IMR-90 (cell line): ENCODE measurements at regions not wholly inside any gene's neighbourhood (a gene's known extent, or its start where the extent isn't known, plus 50 kb on each side); places are given as distances from the start of the nearest gene placed in this dataset.

Experiments
- ATAC-seq: fragments of 200-7000 bp; cut with Tn5 transposase; 2 replicates; pipeline ENCODE4 v1.9.1; 2020; ENCODE audit warnings: low read depth, mild to moderate bottlenecking, moderate library complexity
- BruUV-seq: library from RNA; stranded (reverse); fragments of 400-500 nt; replicated peaks from 2 replicates; lab custom pipeline; 2021; lab: Mats Ljungman, UMichigan
- CTCF ChIA-PET: fragments of 300-600 bp; formaldehyde crosslinking; extraction: SDS; loops from one replicate; lab custom pipeline; 2021; ENCODE audit warnings: antibody characterized with exemption; lab: Yijun Ruan, JAX
- POLR2A ChIA-PET: fragments of 300-600 bp; sonication (Branson Sonifier 250); formaldehyde crosslinking; loops from one replicate; lab custom pipeline; 2022; ENCODE audit warnings: antibody characterized with exemption; ENCODE audit not compliant: unreplicated experiment; lab: Charles Lee
- DNase-seq: peaks from one replicate; pipeline ENCODE4 v3.0.0; 2013
- H2AFZ ChIP-seq: replicated peaks from 2 replicates; pipeline ENCODE3; 2013; ENCODE audit warnings: low read length, mild to moderate bottlenecking; ENCODE audit not compliant: poor library complexity
- H2AK5ac ChIP-seq: 2 replicates; pipeline ENCODE4 v1.6.1; 2013; ENCODE audit warnings: low read depth, low read length, inconsistent platforms
- H2AK9ac ChIP-seq: replicated peaks from 2 replicates; pipeline ENCODE3; 2013; ENCODE audit warnings: mild to moderate bottlenecking, low read depth, low read length, moderate library complexity; ENCODE audit not compliant: poor library complexity
- H2BK120ac ChIP-seq: 2 replicates; pipeline ENCODE4 v1.6.1; 2013; ENCODE audit warnings: low read depth, low read length, inconsistent platforms
- H2BK15ac ChIP-seq: 3 replicates; pipeline ENCODE4 v1.6.1; 2013; ENCODE audit warnings: low read depth, low read length, inconsistent platforms
- H2BK20ac ChIP-seq: 2 replicates; pipeline ENCODE4 v1.6.1; 2013; ENCODE audit warnings: low read depth, mild to moderate bottlenecking, inconsistent platforms, low read length, moderate library complexity
- H2BK5ac ChIP-seq: 2 replicates; pipeline ENCODE4 v1.6.1; 2013; ENCODE audit warnings: mild to moderate bottlenecking, low read depth, low read length, inconsistent platforms; ENCODE audit not compliant: poor library complexity, severe bottlenecking
- H3K14ac ChIP-seq: replicated peaks from 2 replicates; pipeline ENCODE4 v1.6.1; 2013; ENCODE audit warnings: low read depth, low read length, inconsistent platforms
- H3K18ac ChIP-seq: 2 replicates; pipeline ENCODE4 v1.6.1; 2013; ENCODE audit warnings: low read depth, low read length, control low read depth
- H3K23ac ChIP-seq: 2 replicates; pipeline ENCODE4 v1.6.1; 2013; ENCODE audit warnings: low read depth, low read length, inconsistent platforms
- H3K27ac ChIP-seq: 2 replicates; pipeline ENCODE4 v1.5.1; 2013; ENCODE audit warnings: mild to moderate bottlenecking, control low read depth, low read length; ENCODE audit not compliant: insufficient read depth
- H3K27me3 ChIP-seq: 2 replicates; pipeline ENCODE4 v1.6.1; 2013; ENCODE audit warnings: low read length; ENCODE audit not compliant: control insufficient read depth, insufficient read depth
- H3K36me3 ChIP-seq: 2 replicates; pipeline ENCODE4 v1.6.1; 2013; ENCODE audit warnings: low read length, mixed read lengths; ENCODE audit not compliant: control insufficient read depth, insufficient read depth
- H3K4ac ChIP-seq: 2 replicates; pipeline ENCODE4 v1.6.1; 2013; ENCODE audit warnings: low read depth, low read length, inconsistent platforms
- H3K4me1 ChIP-seq: 2 replicates; pipeline ENCODE4 v1.6.1; 2013; ENCODE audit warnings: low read length, mixed read lengths; ENCODE audit not compliant: control insufficient read depth, insufficient read depth
- H3K4me2 ChIP-seq: 2 replicates; pipeline ENCODE4 v1.6.1; 2013; ENCODE audit warnings: low read depth, mild to moderate bottlenecking, control low read depth, low read length, moderate library complexity
- H3K4me3 ChIP-seq: 2 replicates; pipeline ENCODE4 v1.5.1; 2013; ENCODE audit warnings: low read depth, mild to moderate bottlenecking, control low read depth, low read length, moderate library complexity; ENCODE audit not compliant: insufficient read depth
- H3K56ac ChIP-seq: 2 replicates; pipeline ENCODE4 v1.6.1; 2013; ENCODE audit warnings: low read length, inconsistent platforms; ENCODE audit not compliant: insufficient read depth; ENCODE audit errors: extremely low read depth
- H3K79me1 ChIP-seq, 2 experiments: 2 replicates each; pipeline ENCODE4 v1.6.1; 2013; ENCODE audit warnings: low read length in 2 of 2, inconsistent platforms in 1 of 2, low read depth in 1 of 2
- H3K9ac ChIP-seq: 2 replicates; pipeline ENCODE4 v1.6.1; 2013; ENCODE audit warnings: low read depth, low read length, control low read depth
- H3K9me1 ChIP-seq: 2 replicates; pipeline ENCODE4 v1.6.1; 2013; ENCODE audit warnings: low read length, inconsistent platforms; ENCODE audit not compliant: insufficient read depth
- H3K9me3 ChIP-seq: 2 replicates; pipeline ENCODE4 v1.6.1; 2013; ENCODE audit warnings: low read length; ENCODE audit not compliant: control insufficient read depth, insufficient read depth
- H4K20me1 ChIP-seq: 2 replicates; pipeline ENCODE4 v1.6.1; 2013; ENCODE audit warnings: low read length, inconsistent platforms; ENCODE audit not compliant: insufficient read depth
- H4K5ac ChIP-seq: 2 replicates; pipeline ENCODE4 v1.6.1; 2013; ENCODE audit warnings: mild to moderate bottlenecking, low read depth, low read length, control low read depth
- H4K8ac ChIP-seq, 2 experiments: 2 replicates each; pipeline ENCODE4 v1.6.1; 2013; ENCODE audit warnings: low read depth in 2 of 2, low read length in 2 of 2, control low read depth in 1 of 2, inconsistent platforms in 1 of 2
- H4K91ac ChIP-seq: 2 replicates; pipeline ENCODE4 v1.6.1; 2013; ENCODE audit warnings: low read depth, low read length, inconsistent platforms; ENCODE audit not compliant: insufficient read depth
- BHLHE40 ChIP-seq: fragments of 150-350 bp; IDR thresholded peaks from 2 replicates; pipeline ENCODE4 v1.6.1; 2016; ENCODE audit warnings: mild to moderate bottlenecking, low read depth, low read length
- CEBPB ChIP-seq: IDR thresholded peaks from 2 replicates; pipeline ENCODE4 v1.6.1; 2012; ENCODE audit warnings: low read depth, low read length, improper control_type of control experiment
- CHD1 ChIP-seq: IDR thresholded peaks from 2 replicates; pipeline ENCODE4 v1.6.1; 2012; ENCODE audit warnings: low read depth, low read length, improper control_type of control experiment
- FOS ChIP-seq: fragments of 150-350 bp; IDR thresholded peaks from 2 replicates; pipeline ENCODE4 v1.6.1; 2016; ENCODE audit warnings: low read depth, low read length
- MAFK ChIP-seq: IDR thresholded peaks from 2 replicates; pipeline ENCODE4 v1.6.1; 2012; ENCODE audit warnings: low read depth, low read length, improper control_type of control experiment
- MAZ ChIP-seq: IDR thresholded peaks from 2 replicates; pipeline ENCODE4 v1.6.1; 2012; ENCODE audit warnings: low read depth, mild to moderate bottlenecking, low read length, improper control_type of control experiment, moderate library complexity, borderline replicate concordance
- MXI1 ChIP-seq: IDR thresholded peaks from 2 replicates; pipeline ENCODE4 v1.6.1; 2012; ENCODE audit warnings: low read depth, mild to moderate bottlenecking, low read length, moderate library complexity, borderline replicate concordance
- NFE2L2 ChIP-seq: fragments of 150-350 bp; IDR thresholded peaks from 2 replicates; pipeline ENCODE4 v1.6.1; 2016; ENCODE audit warnings: low read depth, mild to moderate bottlenecking, low read length
- POLR2A ChIP-seq: IDR thresholded peaks from 2 replicates; pipeline ENCODE4 v1.6.1; 2012; ENCODE audit warnings: mild to moderate bottlenecking, low read depth, low read length
- RAD21 ChIP-seq: IDR thresholded peaks from 2 replicates; pipeline ENCODE4 v1.6.1; 2012; ENCODE audit warnings: low read length, improper control_type of control experiment
- RCOR1 ChIP-seq: IDR thresholded peaks from 2 replicates; pipeline ENCODE4 v1.6.1; 2012; ENCODE audit warnings: mild to moderate bottlenecking, low read length, improper control_type of control experiment; ENCODE audit not compliant: insufficient replicate concordance
- RFX5 ChIP-seq: IDR thresholded peaks from 2 replicates; pipeline ENCODE4 v1.8.0; 2012; ENCODE audit warnings: low read depth, mild to moderate bottlenecking, low read length, moderate library complexity
- SMC3 ChIP-seq: fragments of 150-350 bp; IDR thresholded peaks from 2 replicates; pipeline ENCODE4 v1.6.1; 2016; ENCODE audit warnings: low read depth, mild to moderate bottlenecking, antibody characterized with exemption, low read length, moderate library complexity
- WGBS, 2 experiments: methylation state at CpG; one replicate each; pipeline versions ENCODE4 v1.1.5 to v1.1.7; 2013; ENCODE audit warnings: missing lambda C conversion rate in 2 of 2; ENCODE audit not compliant: insufficient read length in 1 of 2; ENCODE audit errors: extremely low coverage in 2 of 2; 5-methylcytosine and 5-hydroxymethylcytosine counted together
- dilution Hi-C: fragments of 300-500 bp; cut with HindIII; formaldehyde crosslinking; loops from one replicate; pipeline ENCODE4 v1.14.3; 2018; ENCODE audit warnings: low sequenced_read_pairs; ENCODE audit not compliant: unreplicated experiment
- in situ Hi-C: fragments of 300-500 bp; cut with MboI; formaldehyde crosslinking; loops from 3 replicates; pipeline ENCODE4 v1.14.3; 2019; ENCODE audit warnings: low sequenced_read_pairs, inconsistent platforms, mixed read lengths
- intact Hi-C: fragments of 100-400 bp; cut with micrococcal nuclease; formaldehyde crosslinking; loops from 2 replicates; pipeline ENCODE4 v1.10.0; 2022
- TF ChIP-seq, protein P1 (sequence below): fragments of 150-350 bp; IDR thresholded peaks from 2 replicates; pipeline ENCODE4 v1.6.1; 2016; ENCODE audit warnings: low read depth, mild to moderate bottlenecking, low read length, moderate library complexity, borderline replicate concordance
- TF ChIP-seq, protein P2 (sequence below): conservative IDR thresholded peaks from 2 replicates; pipeline ENCODE4 v1.5.1; 2012; ENCODE audit warnings: mild to moderate bottlenecking, low read depth, low read length, improper control_type of control experiment
- TF ChIP-seq, protein P3 (sequence below): fragments of 150-350 bp; IDR thresholded peaks from 2 replicates; pipeline ENCODE4 v1.6.1; 2017; ENCODE audit warnings: mild to moderate bottlenecking, antibody characterized with exemption, low read length, low read depth

DNA sequence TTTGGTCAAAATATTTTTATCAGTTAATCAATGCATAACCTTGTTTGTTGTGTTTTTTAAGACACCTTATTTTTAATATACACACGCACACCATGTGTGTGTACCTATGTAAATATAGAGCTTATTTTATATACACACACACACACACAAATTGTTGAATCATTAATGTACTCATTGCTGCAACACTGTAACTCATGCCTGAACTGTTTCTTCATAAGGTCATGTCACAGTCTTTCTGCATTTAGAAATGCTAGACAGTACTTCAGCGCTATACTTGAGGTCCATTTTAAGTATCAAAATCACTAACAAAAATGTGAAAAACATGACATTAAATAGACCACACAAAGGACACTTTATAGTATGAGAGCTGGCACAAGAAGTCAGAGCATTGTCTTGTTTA lies 589.4 kb downstream of the SI start:
- Histone ChIP-seq H2BK15ac (no peak overlapping the region), H3K27me3 (no peaks in the 10 kb centered on the region), H3K9me1 (no peaks in the 10 kb centered on the region), H4K8ac (no peak overlapping the region), H2AK5ac (no peak overlapping the region), H3K4me1 (no peaks in the 10 kb centered on the region), H2BK120ac (no peak overlapping the region), H3K4me2 (no peak overlapping the region), H2AK9ac (no peak overlapping the region), H3K14ac (no peak overlapping the region), H2BK5ac (no peak overlapping the region), H2AFZ (no peak overlapping the region), H3K79me1 (no peaks in the 10 kb centered on the region), H4K20me1 (no peaks in the 10 kb centered on the region), H3K27ac (no peak overlapping the region), H3K36me3 (no peaks in the 10 kb centered on the region), H3K9me3 (no peaks in the 10 kb centered on the region; the same call in 1 of the 2 replicates), H3K18ac (no peak overlapping the region), H3K9ac (no peak overlapping the region), H3K56ac (no peak overlapping the region), H4K91ac (no peak overlapping the region), H2BK20ac (no peak overlapping the region), H3K23ac (no peak overlapping the region), H3K4me3 (no peak overlapping the region), H3K4ac (no peak overlapping the region), H4K5ac (no peak overlapping the region)
- in situ Hi-C loops (no loop called here), dilution Hi-C loops (no loop called here), intact Hi-C loops (no loop called here)
- POLR2A ChIA-PET = no interaction called here
- CTCF ChIA-PET = interaction anchor here (0.5 kb wide), 1 partner anchor 136 kb away, joined by 3 read pairs; no protein-coding TSS in a partner anchor
- no TSS peak for BruUV-seq
- DNase-seq (no peak), ATAC-seq (no peak)
- TF ChIP-seq RCOR1 (no peak), CEBPB (no peak), RFX5 (no peak), MXI1 (no peak), MAFK (no peak), FOS (no peak), MAZ (no peak), NFE2L2 (no peak), SMC3 (no peak), POLR2A (no peak), RAD21 (no peak), CHD1 (no peak), BHLHE40 (no peak)
- TF ChIP-seq, protein P1, sequence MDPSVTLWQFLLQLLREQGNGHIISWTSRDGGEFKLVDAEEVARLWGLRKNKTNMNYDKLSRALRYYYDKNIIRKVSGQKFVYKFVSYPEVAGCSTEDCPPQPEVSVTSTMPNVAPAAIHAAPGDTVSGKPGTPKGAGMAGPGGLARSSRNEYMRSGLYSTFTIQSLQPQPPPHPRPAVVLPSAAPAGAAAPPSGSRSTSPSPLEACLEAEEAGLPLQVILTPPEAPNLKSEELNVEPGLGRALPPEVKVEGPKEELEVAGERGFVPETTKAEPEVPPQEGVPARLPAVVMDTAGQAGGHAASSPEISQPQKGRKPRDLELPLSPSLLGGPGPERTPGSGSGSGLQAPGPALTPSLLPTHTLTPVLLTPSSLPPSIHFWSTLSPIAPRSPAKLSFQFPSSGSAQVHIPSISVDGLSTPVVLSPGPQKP = no peak
- TF ChIP-seq, protein P2, sequence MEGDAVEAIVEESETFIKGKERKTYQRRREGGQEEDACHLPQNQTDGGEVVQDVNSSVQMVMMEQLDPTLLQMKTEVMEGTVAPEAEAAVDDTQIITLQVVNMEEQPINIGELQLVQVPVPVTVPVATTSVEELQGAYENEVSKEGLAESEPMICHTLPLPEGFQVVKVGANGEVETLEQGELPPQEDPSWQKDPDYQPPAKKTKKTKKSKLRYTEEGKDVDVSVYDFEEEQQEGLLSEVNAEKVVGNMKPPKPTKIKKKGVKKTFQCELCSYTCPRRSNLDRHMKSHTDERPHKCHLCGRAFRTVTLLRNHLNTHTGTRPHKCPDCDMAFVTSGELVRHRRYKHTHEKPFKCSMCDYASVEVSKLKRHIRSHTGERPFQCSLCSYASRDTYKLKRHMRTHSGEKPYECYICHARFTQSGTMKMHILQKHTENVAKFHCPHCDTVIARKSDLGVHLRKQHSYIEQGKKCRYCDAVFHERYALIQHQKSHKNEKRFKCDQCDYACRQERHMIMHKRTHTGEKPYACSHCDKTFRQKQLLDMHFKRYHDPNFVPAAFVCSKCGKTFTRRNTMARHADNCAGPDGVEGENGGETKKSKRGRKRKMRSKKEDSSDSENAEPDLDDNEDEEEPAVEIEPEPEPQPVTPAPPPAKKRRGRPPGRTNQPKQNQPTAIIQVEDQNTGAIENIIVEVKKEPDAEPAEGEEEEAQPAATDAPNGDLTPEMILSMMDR = no peak
- TF ChIP-seq, protein P3, sequence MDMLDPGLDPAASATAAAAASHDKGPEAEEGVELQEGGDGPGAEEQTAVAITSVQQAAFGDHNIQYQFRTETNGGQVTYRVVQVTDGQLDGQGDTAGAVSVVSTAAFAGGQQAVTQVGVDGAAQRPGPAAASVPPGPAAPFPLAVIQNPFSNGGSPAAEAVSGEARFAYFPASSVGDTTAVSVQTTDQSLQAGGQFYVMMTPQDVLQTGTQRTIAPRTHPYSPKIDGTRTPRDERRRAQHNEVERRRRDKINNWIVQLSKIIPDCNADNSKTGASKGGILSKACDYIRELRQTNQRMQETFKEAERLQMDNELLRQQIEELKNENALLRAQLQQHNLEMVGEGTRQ = no peak
- no CpG with 5 or more reads among the region's 2 CpGs for WGBS, 2 experiments
